ENCODE measurements at regions not wholly inside any gene's neighbourhood (a gene's known extent, or its start where the extent isn't known, plus 50 kb on each side); places are given as distances from the start of the nearest gene placed in this dataset.
"Not testable (repeated sequence)": the region's sequence is repeated elsewhere in the genome, so short reads cannot be mapped to it uniquely, and the experiment has no call there.

GRCh38 chrX:43375136-43375535 is 281.0 kb upstream of the MAOA start:
- DNase-seq (ENCODE audit: low read depth), result no peak

- no peak for DNase-seq (ENCODE audit: low read depth)
These were observed 275.4 kb upstream of the MAOA start for GRCh38 chrX:43380704-43381103.

DNA sequence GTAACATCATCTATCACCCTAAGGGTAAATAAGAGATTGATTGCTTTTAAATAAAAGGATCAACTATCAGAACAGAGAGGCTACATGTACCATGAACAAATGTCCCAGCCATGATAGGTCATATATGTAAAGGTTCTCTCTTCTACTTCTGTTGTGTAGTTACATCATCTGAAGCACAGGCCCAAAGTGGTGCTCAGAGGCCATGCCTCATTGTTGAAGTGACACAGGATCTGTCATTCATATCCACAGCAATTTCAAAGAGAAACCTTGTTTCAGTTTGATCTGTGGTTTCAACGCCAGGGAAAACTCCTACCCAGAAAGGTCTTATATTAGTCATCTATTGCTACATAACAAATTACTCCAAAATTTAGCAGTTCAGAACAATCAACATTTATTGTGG is 269.2 kb upstream of the MAOA start:
- no peak for DNase-seq (ENCODE audit: low read depth)

GRCh38 chrX:43405191-43405590 is 250.9 kb upstream of the MAOA start:
- DNase-seq (ENCODE audit: low read depth), result no peak

GRCh38 chrX:43423876-43424275 is 232.2 kb upstream of the MAOA start:
- DNase-seq (ENCODE audit: low read depth), result no peak

GRCh38 chrX:43436517-43436916 is 219.6 kb upstream of the MAOA start:
- no peak for DNase-seq (ENCODE audit: low read depth)

GRCh38 chrX:43446752-43447151 is 209.3 kb upstream of the MAOA start:
- DNase-seq (ENCODE audit: low read depth), result no peak

GRCh38 chrX:43448688-43449087 is 207.4 kb upstream of the MAOA start:
- no peak for DNase-seq (ENCODE audit: low read depth)

DNA sequence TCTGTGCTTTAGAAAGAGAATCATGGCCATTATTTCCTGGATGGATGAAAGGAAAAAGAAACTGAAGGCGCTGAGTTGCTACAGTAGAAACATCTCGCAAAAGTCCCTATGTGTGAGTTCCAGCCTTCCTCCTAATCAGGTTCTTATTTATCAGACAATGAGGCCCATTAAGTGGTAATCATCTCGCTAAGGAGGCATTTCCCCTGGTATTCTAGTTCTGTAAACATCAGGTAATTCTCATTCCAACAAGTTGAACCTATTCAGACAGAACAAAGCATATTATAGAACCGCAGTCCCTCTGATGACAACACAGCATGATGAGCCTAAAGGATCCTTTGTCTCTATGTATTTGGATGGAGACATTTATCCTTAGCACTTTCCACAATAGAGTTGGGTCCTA is 205.7 kb upstream of the MAOA start:
- no peak for DNase-seq (ENCODE audit: low read depth)

DNA sequence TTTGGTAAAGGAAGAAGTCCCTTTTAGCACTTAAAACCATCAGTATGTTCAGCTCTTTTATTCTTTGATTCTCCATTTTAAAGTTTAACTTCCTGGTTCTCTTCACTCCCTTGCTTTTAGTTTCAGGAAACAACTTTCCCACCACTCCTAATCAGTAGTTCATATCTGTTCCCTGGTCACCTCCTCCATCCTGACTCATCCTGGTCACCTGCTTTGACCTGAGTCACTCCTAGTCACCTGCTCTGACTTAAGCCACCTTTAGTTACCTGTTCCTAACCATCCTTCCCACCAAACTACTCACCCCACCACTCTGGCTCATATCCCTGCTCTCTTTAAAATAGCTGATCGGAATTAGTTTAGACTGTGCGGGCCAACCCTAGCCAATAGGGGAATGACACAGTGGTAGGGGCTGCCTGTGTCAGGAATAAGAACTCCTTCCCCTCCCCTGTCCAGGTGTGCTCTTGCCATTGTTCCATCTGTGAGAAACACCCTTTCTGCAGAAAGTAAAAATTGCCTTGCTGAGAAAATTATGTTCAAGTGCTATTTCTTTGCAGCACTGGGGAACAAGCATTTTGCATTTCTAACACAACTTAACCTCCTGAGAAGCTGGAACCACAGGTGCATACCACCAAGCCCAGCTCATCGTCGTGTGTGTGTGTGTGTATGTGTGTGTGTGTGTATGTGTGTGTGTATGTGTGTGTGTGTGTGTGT is 204.0 kb upstream of the MAOA start:
- not testable (repeated sequence) for DNase-seq (ENCODE audit: low read depth)

DNA sequence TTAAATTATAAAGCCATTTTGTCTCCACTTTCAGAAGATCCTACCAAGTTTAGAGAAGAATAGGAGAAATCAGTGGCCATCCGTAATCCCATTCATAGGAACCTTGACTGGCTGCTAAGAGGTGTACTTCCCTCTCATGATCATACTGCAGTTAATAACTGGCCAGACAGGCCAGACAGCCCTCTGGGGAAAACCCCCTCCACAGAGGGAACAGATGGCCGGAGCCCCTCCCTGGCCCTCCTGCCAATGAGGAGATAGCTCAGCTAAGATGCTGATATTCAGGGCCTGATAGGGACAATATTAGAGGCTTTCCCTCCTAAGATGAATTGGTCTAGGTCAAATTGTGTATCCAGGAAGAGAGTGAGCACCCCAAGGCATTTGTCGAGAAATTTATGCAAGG is 200.0 kb upstream of the MAOA start:
- no peak for DNase-seq (ENCODE audit: low read depth)

GRCh38 chrX:43456906-43457305 is 199.2 kb upstream of the MAOA start:
- no peak for DNase-seq (ENCODE audit: low read depth)

DNA sequence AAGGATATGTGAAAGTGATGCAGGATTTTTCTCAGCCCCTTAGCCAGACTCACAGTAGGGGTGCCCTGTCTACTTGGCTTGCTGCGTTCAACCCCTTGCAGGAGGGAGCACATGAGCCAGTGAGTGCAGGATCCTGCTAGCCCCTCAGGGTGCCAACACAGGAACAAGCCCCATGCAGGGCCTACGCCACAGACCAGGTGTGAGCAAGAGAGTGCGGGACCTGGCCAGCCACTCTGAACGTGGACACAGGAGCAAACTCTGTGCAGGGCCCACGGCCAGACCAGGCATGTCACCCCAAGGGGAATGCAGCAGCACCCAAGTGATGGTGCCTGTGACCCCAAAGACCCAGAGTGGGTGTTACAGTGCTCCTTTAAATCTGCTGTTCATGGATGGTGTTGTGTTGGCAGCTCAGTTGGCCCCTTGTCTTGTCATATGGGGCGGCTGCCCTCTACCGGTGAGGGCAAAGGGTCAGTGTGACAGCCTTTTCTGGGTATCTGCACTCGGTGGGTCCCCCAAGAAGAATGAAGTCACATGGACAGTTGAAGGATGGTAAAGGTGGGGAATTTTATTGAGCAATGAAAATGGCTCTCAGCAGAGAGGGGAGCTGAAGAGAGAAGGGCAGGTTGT is 188.4 kb upstream of the MAOA start:
- no peak for DNase-seq (ENCODE audit: low read depth)

DNA sequence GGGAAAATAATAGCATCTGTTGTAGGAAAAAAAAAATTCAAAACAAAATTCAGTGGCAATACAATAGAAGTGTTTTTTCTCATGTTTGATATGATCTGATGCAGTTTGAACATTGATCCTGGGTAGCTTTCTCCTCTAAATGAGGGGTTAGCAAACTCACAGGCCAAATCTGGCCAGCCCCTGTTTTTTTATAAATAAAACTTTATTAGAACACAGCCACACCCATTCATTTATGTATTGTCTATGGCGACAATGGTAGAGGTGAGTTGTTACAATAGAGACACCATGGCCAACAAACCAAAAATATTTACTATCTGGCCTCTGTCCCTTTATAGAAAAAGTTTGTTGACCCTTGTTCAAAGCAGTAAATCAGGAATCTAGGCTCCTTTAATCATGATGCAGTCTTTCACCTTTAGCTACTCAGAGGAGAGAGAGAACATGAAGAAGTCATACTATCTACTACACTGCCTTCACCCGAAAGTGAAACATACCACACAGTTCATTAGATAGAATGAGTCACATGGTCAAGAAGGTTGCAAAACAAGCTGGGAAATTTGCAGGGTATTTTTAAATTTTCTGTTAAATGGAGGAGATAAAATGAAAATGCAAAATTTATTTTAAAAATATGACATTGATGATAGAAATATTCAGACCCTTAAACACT is 186.6 kb upstream of the MAOA start:
- DNase-seq (ENCODE audit: low read depth), result no peak

DNA sequence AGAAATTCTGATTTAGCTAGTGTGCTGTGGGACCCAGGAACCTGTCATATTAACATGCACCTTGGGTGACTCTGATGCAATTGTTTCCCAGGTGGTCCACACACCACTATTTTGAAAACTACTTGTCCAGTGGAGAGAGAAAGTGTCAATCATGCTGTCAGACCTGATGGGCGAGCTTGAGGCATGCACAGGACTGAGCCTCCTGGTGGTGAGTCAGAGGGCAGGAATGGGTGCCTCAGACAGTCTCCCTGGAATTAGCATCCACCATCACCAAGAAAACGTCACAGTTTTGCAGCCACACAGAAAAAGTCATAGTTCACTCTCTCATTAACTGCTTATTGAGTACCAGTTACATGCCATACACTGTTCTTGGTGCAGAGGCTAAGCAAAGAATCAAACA is 181.8 kb upstream of the MAOA start:
- no peak for DNase-seq (ENCODE audit: low read depth)

DNA sequence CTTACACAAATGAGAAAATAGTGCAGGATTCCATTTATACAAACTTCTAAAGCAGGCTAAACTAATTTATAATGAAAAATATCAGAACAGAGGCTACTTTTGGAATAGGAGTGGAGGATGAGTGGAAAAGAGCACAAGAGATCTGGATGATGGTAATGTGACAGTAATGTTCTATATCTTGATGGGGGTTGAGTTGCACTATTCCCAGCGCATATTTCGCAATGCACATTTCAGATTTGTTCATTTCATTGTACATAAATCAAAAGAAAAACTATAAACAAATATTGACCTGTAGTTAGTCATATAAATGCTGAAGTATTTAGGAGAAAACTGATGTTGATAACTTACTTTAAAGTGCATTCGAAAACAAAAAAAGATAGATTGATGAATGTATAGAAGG is 177.0 kb upstream of the MAOA start:
- DNase-seq (ENCODE audit: low read depth), result no peak

- no peak for DNase-seq (ENCODE audit: low read depth)
These were observed 176.2 kb upstream of the MAOA start for GRCh38 chrX:43479850-43480249.

GRCh38 chrX:43481576-43481975 is 174.5 kb upstream of the MAOA start:
- no peak for DNase-seq (ENCODE audit: low read depth)

DNA sequence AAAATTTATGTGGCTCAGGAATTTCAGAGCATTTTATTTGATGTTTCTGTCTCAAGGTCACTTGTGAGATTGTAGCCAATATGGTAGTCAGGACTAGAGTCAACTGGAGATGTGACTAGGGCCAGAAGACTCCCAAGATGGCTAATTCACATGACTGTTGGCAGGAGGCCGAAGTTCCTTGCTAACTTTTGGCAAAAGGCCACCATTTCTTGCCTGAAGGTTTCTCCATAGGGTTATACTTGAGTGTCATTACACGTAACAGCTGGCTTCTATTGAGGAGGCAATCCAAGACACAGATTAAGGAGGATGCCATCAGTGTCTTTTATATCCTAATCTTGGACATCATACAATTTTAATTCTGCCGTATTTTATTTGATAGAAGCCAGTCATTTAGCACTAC is 162.3 kb upstream of the MAOA start:
- DNase-seq (ENCODE audit: low read depth), result no peak

DNA sequence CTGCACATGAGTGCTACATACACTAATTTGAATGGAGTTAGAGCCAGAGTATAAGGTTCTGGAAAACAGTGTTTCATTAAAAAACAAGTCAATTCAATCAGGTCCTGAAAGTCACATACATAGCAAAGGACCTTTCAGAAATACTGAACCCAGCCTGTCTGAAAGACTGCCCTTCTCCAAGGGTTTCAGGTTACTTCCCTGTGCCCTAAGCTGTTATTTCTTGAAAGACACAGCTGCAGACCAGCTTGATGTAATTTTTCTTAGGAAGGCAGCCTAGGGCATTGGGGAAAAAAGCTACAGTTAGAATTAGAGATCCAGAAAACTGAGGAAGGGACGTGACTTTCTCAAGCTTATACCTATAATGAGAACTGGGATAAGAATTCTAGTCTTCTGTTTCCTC is 155.9 kb upstream of the MAOA start:
- DNase-seq (ENCODE audit: low read depth), result no peak

- DNase-seq (ENCODE audit: low read depth), result no peak
These were observed 155.0 kb upstream of the MAOA start for GRCh38 chrX:43500996-43501694.

- no peak for DNase-seq (ENCODE audit: low read depth)
These were observed 151.7 kb upstream of the MAOA start for GRCh38 chrX:43504394-43504793.

- DNase-seq (ENCODE audit: low read depth), result no peak
These were observed 150.3 kb upstream of the MAOA start for GRCh38 chrX:43505769-43506168.
